SIG-M5 (cell line): ENCODE measurements at regions not wholly inside any gene's neighbourhood (a gene's known extent, or its start where the extent isn't known, plus 50 kb on each side); places are given as distances from the start of the nearest gene placed in this dataset.
"Not testable (repeated sequence)": the region's sequence is repeated elsewhere in the genome, so short reads cannot be mapped to it uniquely, and the experiment has no call there.

Experiments used
- DNase-seq: peaks from one replicate; lab custom pipeline; 2025; lab: John Stamatoyannopoulos, UW

DNA sequence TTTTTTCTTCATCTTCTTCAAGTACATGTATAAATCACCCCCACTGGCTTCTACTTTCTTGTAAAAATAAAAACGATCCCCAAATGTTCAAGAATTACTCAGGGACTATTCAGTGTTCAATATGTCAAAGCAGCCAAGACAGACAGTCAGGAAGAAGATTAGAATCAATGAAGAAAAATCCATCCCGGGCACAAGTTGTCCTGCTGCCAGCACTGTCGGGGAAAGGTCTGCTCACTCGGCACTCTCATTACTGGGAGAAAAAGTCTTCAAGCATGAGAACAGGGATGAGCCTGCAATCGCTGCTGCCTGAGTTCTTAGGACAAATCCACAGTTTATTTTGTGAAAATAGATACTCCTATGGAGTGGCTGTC, 482.8 kb upstream of the KLHL29 start:
- DNase-seq: no peak

DNA sequence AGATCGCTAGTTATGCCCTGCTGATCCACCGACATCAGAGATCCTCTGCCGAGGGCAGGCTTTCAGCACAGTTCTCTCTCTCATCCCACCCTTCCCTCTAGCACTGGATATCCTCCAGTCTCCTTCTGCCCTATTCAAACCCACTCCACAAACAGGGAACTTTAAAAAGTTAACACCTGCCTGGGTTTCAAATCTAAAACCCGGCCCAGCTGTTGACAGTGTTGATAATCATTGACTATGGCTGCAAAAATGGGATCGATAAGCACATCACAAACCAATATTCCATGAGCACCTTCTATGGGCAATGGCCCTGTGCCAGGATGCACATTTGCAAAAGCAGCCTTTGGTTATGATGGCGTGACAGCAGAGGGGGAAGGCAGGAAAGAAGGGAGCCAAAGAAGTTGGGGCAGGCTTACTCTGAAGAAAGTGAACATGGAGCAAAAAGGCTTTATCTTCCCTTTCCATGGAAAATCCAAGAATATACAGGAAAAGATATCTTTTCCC, 482.3 kb upstream of the KLHL29 start:
- no peak for DNase-seq

DNA sequence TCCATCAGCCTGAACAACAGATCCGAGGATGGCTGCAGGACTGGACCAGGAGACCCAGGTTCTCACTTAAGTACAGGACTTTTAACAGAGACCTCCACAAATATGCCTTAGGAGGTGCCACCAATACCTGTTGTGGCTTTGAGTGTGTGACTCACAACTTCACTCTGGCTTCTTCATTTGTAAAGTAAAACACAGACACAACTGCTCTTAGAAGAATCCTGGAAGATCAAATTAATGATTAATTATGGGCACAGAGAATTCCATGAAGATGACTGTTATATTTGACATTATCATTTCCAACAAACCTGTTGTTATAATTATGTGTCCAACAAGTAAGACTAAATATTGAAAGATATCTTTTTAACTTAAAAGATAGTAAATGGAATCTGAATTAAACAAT, 481.4 kb upstream of the KLHL29 start:
- no peak for DNase-seq

DNA sequence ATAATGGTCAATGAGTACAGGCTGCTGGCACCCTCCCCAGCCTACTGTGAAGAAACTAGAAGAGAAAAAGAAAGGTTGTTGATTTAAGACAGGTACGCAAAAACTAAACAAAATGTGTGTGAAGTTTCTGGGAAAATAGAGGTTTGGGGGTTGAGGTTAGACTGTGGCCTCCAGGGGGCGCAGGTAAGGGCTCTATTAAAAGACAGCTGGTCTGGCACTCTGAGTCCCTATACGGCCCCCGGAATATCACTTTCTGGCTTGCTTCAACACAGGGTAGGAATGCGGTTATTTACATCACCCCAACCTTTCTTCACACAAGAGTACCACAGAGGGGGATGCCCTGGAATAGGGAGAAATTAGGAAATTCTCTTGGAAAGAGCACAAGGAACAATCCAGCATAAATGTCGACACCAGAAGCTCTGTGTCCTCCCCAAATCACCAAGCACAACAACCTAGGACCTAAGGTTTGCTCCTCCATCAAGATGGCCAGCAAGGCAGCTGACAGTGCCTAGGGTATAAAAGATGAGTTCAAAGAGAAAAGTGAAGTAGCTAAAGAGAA, 480.8 kb upstream of the KLHL29 start:
- DNase-seq: no peak

DNA sequence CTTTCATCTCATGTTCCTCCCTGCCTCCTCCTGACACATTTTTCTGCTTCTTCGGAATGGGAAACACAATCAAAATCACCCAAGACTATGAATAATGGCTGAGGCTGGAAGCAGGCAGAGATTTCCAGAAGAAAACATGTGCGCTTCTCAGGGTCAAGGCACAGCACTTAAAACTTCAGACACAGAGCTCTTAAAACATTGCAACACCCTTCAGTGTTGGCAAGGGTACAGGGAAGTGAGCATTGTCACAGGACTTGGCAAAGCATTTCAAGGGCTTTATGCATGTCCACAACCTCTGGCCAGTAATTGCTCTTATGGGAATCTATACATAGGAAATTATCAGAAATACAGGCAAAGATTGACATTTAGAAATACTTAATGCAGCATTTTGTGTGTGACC, 477.6 kb upstream of the KLHL29 start:
- no peak for DNase-seq

DNA sequence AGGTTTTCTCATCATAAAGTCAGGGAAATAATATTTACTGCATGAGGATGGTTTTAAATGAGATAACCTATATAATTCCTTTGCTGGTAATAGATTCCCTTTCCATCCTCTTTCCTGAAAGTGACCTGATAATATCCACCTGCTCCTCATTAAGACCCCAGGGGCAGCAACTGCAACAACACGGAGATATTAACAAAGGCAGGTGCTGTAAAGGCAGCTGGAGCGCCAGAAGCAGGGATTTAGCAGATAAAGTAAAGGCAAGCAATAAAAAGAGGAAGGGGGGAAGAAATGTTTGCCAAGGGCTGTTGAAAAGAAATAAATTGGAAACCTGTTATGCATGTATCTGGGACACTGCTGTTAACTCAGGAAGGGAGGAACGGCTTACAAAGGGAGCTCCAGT, 472.6 kb upstream of the KLHL29 start:
- DNase-seq: no peak

DNA sequence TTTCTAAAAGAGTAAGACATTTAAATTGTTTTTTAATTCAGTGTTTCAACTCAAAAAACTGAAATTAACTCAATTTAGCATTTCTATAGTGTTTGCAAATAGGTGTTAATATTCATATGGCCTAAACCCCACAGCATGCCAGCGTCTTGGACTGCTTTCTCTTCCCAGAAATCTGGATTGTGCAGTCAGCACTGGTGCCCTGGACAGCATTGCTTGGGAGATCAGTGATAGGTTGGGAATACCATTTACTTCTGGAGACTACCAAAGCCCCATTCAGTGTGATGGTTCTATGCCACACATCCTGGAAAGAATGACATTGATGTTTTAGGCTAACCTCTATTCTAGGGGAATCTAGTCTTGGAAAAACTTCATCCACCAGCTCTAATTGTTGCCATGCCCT, 455.0 kb upstream of the KLHL29 start:
- no peak for DNase-seq

DNA sequence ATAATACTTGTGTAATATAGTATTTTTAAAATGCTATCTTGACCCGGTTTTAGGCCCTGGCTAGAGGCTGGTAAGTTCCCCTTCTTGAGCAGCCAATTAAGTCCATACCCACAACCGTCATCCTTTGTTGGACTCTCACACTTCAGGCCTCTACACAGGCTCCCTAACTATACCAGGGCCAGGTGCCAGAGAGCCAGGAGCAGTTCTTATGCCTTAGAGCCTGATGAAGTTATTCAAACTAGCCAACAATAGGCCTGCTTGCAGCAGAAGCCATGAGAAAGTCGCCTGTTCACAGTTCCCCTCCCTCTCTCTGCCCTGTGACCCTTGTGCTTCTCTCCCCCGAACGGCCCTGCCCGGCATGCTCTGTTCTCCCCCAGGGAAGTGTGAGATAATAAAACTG, 454.2 kb upstream of the KLHL29 start:
- DNase-seq: no peak

DNA sequence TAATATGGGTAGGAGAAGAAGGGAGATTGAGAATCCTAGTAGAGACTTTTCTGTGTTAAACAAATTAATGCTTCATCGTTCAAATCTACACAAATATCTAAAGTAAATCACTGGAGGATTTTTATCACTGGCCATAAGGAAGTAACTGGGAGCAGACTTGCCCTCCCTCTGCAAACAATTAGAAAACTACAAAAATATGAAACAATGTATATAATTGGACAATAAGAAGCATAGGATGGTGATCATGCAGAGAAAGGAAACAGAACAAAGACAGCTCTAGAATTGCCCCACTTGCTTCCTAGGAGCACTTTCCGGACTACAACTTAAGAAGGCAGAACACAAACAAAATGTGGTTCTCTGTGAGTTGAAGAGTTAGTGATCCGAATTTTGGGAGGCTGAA, 452.7 kb upstream of the KLHL29 start:
- DNase-seq: no peak

DNA sequence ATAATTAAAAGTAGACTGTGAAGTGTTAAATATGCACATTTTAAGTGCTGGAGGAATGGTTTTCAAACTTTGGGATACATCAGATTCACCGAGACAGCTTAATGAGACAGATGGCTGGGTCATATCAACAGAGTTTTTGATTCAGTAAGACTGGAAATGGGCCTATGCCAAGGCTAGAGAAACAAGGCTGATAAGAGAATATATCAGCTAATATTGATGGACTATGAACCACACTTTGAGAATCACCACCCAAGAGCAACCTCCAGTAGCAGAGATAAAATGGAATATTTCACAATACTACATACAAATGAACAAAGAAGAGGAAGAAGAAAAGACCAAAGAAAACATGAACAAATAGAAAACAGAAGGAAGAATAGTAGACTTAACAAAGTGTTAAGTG, 450.2 kb upstream of the KLHL29 start:
- DNase-seq: no peak

DNA sequence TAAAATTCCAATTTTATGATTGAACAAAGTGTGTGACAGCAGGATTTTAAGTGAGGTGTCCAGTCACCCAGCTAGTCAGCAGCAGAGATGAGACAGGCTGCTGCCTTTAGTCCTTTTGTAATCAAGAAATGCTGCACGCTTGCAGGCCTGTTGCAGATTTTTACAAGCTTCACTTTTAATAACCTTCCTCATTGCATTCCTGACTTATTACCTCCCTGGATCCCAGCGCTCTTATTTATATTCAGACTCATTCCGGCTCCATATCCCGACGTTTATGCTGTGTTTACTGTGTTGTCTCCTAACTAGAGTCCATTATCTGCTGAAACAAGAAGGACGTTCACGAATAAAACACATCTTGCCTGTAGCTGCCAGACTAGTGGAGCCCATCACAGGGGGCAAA, 442.5 kb upstream of the KLHL29 start:
- no peak for DNase-seq

DNA sequence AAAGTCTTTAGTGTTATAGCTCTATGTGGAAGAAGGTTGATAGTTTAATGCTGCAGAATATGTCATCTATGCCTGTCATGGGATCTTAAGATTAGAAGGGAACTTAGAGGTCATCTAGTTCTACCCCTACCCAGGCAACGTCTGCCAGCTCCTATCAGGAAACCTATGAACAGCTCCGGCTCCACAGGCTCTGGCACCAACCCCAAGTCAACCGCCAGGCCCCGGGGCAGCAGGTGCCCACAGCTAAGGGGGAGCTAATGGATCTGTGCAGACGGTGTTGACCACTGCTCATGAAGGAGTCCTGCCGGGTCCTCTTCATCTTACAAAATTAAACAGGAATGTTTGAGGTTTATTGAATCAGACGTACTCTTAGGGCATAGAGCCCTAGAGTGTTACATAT, 440.8 kb upstream of the KLHL29 start:
- DNase-seq: no peak

DNA sequence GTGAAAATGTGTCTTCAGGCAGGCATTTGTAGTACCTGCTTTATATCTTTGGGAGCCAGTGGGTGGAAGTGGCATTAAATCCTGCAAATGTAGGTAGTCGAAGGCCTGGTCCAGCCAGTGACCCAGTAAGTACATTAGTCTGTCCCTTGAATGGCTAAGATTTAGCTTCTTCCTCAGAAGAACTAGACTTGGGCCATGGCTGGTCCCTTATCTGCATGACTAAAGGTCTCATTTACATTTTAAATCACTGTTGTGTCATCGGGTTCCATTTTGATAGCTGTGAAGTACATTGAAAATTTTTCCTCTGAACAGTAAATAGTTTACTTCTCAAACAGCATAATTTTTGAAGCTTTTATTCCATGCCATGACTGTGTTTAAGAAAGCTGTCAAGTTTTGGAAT, 438.4 kb upstream of the KLHL29 start:
- DNase-seq: no peak

DNA sequence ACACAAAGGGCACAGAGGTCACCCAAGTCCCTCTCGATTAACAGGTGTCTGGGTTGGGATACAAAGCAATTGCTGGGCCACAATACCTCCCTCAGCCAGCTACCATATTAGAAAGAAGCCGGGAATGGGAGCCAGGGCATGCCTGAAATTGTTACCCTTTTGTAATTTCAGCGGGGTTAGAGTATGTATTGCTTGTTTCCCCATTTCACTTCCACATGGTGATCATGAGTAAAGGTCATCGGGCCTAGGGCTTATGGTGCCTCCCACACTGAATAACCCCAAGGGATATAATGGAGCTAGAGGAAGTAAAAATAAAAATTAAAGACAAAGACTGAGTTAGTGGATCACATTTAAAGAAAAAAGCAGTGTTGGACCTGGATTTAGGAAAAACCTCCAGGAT, 437.2 kb upstream of the KLHL29 start:
- no peak for DNase-seq

DNA sequence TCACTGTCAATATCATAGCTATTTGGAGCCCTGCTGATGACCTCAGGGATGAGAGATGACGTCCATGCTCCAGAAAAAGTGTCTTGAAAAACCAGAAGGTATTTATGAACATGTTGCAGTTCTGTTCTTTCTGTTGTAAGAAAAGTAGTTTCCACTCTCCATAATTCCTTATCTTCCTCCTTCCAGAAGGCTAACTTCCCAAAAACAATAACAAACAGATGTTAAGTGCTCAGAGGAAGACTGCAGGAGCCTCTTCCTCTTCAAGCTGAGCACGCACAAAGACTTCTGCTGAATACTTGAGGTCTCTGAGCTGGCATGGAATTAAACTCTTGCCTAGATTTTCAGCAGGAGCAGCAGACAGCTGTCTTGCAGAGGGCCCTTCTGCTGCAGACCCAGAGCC, 434.5 kb upstream of the KLHL29 start:
- DNase-seq: no peak

DNA sequence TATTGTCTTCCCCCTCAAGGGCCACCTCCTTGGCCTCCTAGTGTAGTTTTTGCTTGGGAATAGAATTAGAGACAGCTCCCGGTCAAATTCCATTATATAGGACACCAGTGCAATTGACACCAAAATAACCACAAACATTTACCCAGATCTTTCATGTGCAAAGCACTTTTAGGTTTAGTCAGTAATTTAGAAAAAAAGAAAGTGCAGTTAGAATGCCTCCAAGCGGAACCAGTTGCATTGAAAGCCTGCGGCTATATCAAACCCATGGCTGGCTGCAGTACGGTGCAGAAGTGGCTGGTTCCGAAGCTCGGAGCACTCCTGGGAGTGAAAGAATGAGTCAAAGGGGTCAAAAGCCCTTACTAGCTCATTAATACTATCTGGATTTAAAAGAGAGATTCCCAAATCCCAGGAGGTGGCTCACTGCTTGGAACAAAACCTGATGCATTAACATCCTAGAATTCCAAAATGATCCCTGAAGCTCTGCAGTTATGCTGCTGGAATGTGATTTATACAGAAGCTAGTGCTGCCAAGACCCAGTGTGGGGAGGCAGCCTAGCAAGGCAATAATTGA, 432.2 kb upstream of the KLHL29 start:
- DNase-seq: no peak

DNA sequence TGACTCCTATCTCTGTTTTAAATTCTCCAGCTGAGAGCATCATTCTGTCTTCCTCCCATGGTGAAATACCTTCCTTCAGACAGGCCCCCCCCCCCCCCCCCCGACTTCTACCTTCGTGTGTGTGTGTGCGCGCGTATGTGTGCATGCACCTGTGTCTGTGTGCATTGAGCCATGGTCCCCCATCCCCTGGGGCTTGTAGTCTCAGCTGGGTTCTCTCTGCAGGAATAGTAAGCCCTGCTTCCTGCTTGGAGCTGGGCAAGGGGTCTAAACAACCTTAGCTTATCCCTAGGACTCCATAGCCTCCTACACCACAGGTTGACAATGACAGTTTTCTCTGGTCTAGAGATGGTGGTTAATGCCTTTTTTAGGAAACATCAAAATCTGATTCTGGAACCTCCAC, 427.5 kb upstream of the KLHL29 start:
- DNase-seq: no peak

DNA sequence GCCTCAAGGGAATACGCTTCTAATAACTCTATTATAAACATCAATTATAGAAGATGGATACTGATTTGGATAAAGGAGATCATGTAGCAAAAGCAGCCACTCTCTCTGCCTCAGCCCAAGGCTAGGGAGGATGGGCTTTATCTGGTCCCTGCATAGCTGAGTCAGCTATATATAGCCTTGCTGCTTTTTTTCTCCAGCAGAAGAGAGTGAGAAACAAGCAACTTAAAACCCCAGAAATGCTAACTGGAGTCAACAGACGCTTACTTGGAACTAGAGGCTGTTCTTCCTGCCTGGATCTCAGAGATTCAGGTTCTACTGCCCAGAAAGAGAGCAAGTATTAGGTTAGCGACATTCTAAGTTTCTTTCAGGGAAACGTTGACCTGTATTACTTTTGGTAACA, 426.7 kb upstream of the KLHL29 start:
- no peak for DNase-seq

DNA sequence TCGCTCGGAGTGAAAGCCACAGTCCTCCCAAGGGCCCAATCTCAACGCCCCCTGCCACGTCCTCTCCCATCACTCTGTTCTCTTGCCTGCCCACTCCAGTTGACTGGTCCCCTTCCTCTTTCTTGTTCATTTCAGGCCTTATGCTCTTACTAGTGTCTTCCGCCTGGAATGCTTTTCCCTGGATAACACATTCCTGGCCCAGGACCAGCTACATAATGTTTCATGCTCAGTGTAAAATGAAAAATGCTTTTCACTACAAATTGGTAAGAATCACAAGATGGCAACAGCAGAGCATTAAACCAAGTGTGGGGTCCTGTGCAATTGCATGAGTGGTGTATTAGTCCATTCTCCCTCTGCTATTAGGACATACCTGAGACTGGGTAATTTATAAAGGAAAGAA, 417.2 kb upstream of the KLHL29 start:
- no peak for DNase-seq

DNA sequence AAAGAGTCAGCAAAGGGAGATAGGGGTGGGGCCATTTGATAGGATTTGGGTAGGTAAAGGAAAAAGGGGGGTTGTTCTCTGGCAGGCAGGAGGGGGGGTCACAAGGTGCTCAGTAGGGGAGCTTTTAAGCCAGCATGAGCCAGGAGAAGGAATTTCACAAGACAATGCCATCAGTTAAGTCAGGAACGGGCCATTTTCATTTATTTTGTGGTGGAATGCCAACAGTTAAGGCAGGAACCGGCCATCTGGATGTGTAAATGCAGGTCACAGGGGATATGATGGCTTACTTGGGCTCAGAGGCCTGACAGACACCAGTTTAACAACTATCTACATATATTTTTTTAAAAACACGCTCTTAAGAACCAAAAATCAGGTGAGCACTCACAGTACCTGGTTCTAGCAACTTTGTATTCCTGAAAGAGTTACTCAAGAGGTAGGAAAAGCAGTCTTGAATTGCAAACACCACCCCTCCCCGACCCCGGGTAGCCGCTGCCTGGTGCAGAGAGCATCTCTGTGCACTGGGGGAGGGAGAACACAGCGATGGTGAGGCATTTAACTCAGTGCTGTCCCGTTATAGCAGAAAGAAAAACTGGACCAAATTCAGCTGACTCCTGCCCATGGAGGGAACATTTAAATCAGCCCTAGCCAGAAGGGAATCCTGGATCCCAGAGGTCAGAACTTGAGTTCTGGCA, 414.5 kb upstream of the KLHL29 start:
- DNase-seq: no peak

DNA sequence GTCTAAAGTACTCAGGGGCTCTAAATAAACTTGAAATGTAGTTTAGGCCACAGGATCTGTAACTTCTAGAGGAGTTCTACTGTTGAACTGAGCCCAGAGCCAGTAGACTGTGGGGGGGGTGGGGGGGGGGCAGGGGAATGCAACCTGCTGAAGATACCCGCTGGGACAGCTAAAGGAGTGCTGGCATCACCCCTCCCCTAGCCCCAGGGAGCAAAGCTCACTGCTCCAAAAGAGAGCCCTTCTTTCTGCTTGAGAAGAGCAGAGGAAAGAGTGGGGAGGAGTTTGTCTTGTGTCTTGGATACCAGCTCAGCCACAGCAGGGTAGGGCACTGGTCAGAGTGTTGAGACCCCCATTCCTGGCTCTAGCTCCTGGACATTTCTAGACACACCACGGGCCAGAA, 414.0 kb upstream of the KLHL29 start:
- DNase-seq: no peak

DNA sequence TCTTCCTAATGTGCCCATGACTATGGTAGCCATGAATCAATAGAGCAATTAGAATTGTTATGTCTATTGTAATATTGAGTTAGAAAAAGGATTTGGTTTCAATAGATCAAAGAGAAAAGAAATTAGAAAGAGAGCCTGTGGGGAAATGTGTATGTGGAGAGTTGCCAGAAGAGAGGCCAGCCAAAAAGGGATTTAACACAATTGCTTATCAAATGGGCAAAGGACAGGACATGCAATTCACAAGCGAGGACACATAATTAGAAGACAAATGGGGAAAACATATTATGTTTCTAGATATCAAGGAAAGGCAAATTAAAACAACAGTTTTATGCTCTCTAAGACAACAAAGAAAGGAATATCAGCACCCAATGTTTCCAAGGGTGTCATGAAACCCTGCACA, 403.2 kb upstream of the KLHL29 start:
- DNase-seq: no peak

DNA sequence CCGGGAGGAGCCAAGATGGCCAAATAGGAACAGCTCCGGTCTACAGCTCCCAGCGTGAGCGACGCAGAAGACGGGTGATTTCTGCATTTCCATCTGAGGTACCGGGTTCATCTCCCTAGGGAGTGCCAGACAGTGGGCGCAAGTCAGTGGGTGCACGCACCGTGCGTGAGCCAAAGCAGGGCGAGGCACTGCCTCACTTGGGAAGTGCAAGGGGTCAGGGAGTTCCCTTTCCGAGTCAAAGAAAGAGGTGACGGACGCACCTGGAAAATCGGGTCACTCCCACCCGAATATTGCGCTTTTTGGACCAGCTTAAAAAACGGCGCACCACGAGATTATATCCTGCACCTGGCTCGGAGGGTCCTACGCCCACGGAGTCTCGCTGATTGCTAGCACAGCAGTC, 400.8 kb upstream of the KLHL29 start:
- DNase-seq: not testable (repeated sequence)

DNA sequence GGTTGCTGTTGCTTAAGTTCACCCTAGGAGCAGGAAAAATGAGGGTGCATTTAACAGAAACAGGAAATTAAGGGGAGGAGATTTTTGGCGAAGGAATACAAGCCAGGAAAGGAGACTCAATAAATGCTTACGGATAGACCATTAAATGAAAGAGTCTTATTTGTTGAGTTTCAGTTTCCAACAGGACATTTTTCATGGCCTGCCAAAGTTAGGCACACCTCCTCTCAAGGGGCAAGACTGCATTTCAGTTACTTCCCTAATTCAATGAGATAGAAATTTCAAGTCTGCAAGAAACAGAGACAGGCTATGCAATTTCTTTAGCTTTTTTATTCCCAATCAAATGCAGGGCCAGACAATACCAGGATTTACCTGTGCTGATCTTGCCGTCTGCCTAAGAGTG, 394.7 kb upstream of the KLHL29 start:
- no peak for DNase-seq
